ENCODE measurements at regions not wholly inside any gene's neighbourhood (a gene's known extent, or its start where the extent isn't known, plus 50 kb on each side); places are given as distances from the start of the nearest gene placed in this dataset.
A peak's percentile ranks its signal among the peaks of the same experiment; 100 is the strongest.

- no peak for DNase-seq
Measured at GRCh38 chr13:85371254-85371653, 428.0 kb downstream of the SLITRK6 start.

- no peak for DNase-seq
Measured at GRCh38 chr13:85368686-85369085, 430.5 kb downstream of the SLITRK6 start.

GRCh38 chr13:85367887-85368286 lies 431.3 kb downstream of the SLITRK6 start:
- DNase-seq, result no peak

- peak; percentile 7 for DNase-seq
Measured at GRCh38 chr13:85366759-85367417, 432.3 kb downstream of the SLITRK6 start.

GRCh38 chr13:85363504-85363903 lies 435.7 kb downstream of the SLITRK6 start:
- no peak for DNase-seq

GRCh38 chr13:85362980-85363379 lies 436.2 kb downstream of the SLITRK6 start:
- no peak for DNase-seq

GRCh38 chr13:85347251-85347650 lies 452.0 kb downstream of the SLITRK6 start:
- DNase-seq, result peak; percentile 28

GRCh38 chr13:85334187-85334586 lies 465.0 kb downstream of the SLITRK6 start:
- DNase-seq, result no peak

- no peak for DNase-seq
Measured at GRCh38 chr13:85333506-85334020, 465.7 kb downstream of the SLITRK6 start.

- no peak for DNase-seq
Measured at GRCh38 chr13:85332615-85333014, 466.6 kb downstream of the SLITRK6 start.

- no peak for DNase-seq
Measured at GRCh38 chr13:85321734-85322133, 477.5 kb downstream of the SLITRK6 start.

- DNase-seq, result no peak
Measured at GRCh38 chr13:85317781-85318180, 481.4 kb downstream of the SLITRK6 start.

- DNase-seq, result no peak
Measured at GRCh38 chr13:85316506-85317025, 482.7 kb downstream of the SLITRK6 start.

GRCh38 chr13:85314686-85315085 lies 484.5 kb downstream of the SLITRK6 start:
- no peak for DNase-seq

- no peak for DNase-seq
Measured at GRCh38 chr13:85313761-85314503, 485.3 kb downstream of the SLITRK6 start.

- no peak for DNase-seq
Measured at GRCh38 chr13:85312071-85312470, 487.1 kb downstream of the SLITRK6 start.

- no peak for DNase-seq
Measured at GRCh38 chr13:85303630-85304029, 495.6 kb downstream of the SLITRK6 start.

- no peak for DNase-seq
Measured at GRCh38 chr13:85298387-85298924, 500.8 kb downstream of the SLITRK6 start.

GRCh38 chr13:85288698-85289097 lies 510.5 kb downstream of the SLITRK6 start:
- DNase-seq, result no peak

- DNase-seq, result no peak
Measured at GRCh38 chr13:85287528-85287927, 511.7 kb downstream of the SLITRK6 start.

GRCh38 chr13:85286081-85286480 lies 513.1 kb downstream of the SLITRK6 start:
- no peak for DNase-seq

- no peak for DNase-seq
Measured at GRCh38 chr13:85284349-85284748, 514.9 kb downstream of the SLITRK6 start.

GRCh38 chr13:85283408-85283807 lies 515.8 kb downstream of the SLITRK6 start:
- no peak for DNase-seq

- no peak for DNase-seq
Measured at GRCh38 chr13:85282876-85283275, 516.3 kb downstream of the SLITRK6 start.
